ENCODE measurements at regions not wholly inside any gene's neighbourhood (a gene's known extent, or its start where the extent isn't known, plus 50 kb on each side); places are given as distances from the start of the nearest gene placed in this dataset.

DNA sequence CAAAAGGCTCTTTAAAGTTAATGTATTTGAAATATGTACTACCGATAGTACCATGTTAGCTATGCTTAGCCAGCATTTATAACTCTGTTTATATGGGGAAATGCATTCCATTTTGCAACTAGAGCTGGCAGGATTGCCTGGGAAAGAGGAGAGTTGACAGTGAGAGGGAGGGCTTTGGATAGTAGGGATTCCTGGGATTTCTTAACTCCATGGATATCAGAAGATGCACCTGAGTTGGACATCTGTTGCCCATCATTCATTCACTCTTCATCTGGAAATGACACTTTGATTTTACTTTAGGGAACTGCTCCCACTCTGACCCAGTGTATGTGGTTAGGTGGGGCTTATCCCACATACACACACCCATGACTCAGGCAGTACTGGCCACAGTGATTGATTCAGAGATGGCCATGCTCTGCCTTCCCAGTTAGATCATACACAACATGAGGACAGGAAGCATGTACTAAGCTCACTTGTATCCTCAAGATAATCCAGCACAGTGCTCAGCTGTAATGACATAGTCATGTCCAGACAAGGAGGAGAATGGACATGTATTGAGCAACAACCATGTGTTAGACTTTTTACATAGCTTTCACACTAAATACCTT, 248.8 kb downstream of the MREG start:
- Histone ChIP-seq H3K4me3 (ENCODE audit: low read length in 2 of 2) (no peak overlapping the region), H3K4me1 (ENCODE audit: control insufficient read depth in 2 of 2, insufficient read depth in 2 of 2, low read length in 2 of 2) (no peaks in the 10 kb centered on the region), H3K27me3 (ENCODE audit: control insufficient read depth in 2 of 2, insufficient read depth in 1 of 2, low read length in 1 of 2) (no peaks in the 10 kb centered on the region), H3K36me3 (ENCODE audit: control insufficient read depth in 2 of 2, insufficient read depth in 2 of 2, low read length in 1 of 2) (no peaks in the 10 kb centered on the region), H3K9me3 (ENCODE audit: control insufficient read depth in 2 of 2, insufficient read depth in 1 of 2, low read length in 1 of 2) (no peaks in the 10 kb centered on the region), H3K27ac (ENCODE audit: low read depth in 1 of 2, low read length in 1 of 2) (no peak overlapping the region)
- DNase-seq (ENCODE audit: low read depth in 6 of 9, low spot score in 9 of 9): no peak
- WGBS: 95% methylated on average over 1 of the region's 1 CpG

DNA sequence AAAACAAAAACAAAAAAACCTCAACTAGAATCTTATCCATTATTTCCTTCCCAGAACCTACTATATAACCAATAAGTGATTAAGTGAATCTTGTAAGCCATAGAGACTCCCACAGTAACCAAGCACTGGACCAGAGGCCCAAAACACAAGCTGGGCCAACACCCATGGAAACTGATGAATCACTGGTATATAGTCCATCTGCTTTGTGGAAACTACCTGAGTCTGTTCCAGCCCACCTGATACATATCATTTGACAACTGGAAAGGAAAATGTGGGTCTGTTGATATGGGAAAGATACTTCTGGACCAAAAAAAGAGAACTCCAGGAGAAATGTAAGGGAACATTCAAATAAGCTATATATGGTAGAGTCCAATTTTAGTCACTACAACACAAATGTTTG, 252.8 kb downstream of the MREG start:
- Histone ChIP-seq H3K4me3 (ENCODE audit: low read length in 2 of 2) (no peak overlapping the region), H3K4me1 (ENCODE audit: control insufficient read depth in 2 of 2, insufficient read depth in 2 of 2, low read length in 2 of 2) (no peaks in the 10 kb centered on the region), H3K9me3 (ENCODE audit: control insufficient read depth in 2 of 2, insufficient read depth in 1 of 2, low read length in 1 of 2) (no peaks in the 10 kb centered on the region), H3K27me3 (ENCODE audit: control insufficient read depth in 2 of 2, insufficient read depth in 1 of 2, low read length in 1 of 2) (no peaks in the 10 kb centered on the region), H3K36me3 (ENCODE audit: control insufficient read depth in 2 of 2, insufficient read depth in 2 of 2, low read length in 1 of 2) (no peaks in the 10 kb centered on the region), H3K27ac (ENCODE audit: low read depth in 1 of 2, low read length in 1 of 2) (no peak overlapping the region)
- DNase-seq (ENCODE audit: low read depth in 6 of 9, low spot score in 9 of 9): peak in 1 of 9 donors; percentile 24

DNA sequence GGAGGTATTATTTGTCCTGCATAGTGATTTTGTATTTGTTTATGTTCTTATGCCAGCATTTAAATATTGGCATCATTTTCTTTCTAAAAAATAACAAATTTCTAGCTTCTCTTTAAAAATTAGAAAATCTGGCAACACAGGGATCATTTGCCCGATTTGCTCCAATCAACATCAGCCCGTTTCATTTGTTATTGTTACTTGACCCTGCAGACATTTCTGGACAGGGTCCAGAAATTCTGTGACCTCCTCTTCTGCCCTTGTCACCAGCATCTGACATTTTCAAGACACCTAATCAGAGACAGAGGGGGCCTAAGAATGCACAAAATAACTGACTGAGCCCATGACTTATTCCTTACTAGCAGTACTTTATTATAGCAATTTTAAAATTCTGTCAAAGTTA, 253.3 kb downstream of the MREG start:
- Histone ChIP-seq H3K27ac (ENCODE audit: low read depth in 1 of 2, low read length in 1 of 2) (no peak overlapping the region), H3K4me1 (ENCODE audit: control insufficient read depth in 2 of 2, insufficient read depth in 2 of 2, low read length in 2 of 2) (no peaks in the 10 kb centered on the region), H3K4me3 (ENCODE audit: low read length in 2 of 2) (no peak overlapping the region), H3K27me3 (ENCODE audit: control insufficient read depth in 2 of 2, insufficient read depth in 1 of 2, low read length in 1 of 2) (no peaks in the 10 kb centered on the region), H3K36me3 (ENCODE audit: control insufficient read depth in 2 of 2, insufficient read depth in 2 of 2, low read length in 1 of 2) (no peaks in the 10 kb centered on the region), H3K9me3 (ENCODE audit: control insufficient read depth in 2 of 2, insufficient read depth in 1 of 2, low read length in 1 of 2) (no peaks in the 10 kb centered on the region)
- DNase-seq (ENCODE audit: low read depth in 6 of 9, low spot score in 9 of 9): no peak
- WGBS: 92% methylated on average over 2 of the region's 2 CpGs

DNA sequence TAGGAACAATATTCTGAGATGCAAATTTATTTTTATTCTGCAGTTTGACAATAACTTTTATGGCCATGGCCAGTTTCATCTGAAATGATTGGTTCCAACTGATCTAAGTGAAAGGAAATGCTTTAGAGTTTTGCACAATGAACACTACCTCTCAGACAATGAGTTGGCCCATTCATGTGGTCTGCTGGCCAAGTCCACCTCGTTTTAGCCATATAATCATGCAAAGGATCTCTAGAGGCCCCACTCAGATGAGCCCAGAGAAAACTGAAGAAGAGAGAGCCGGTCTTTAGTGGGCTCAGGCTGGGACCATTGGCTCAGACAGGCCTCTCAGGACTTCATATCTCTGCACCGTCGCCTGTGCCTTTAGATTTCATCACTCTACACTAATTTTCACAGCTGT, 254.7 kb downstream of the MREG start:
- no peak for DNase-seq (ENCODE audit: low read depth in 6 of 9, low spot score in 9 of 9)
- 89% methylated on average over 4 of the region's 4 CpGs for whole genome bisulfite sequencing
- no peaks in the 10 kb centered on the region for H3K36me3 ChIP-seq (ENCODE audit: control insufficient read depth in 2 of 2, insufficient read depth in 2 of 2, low read length in 1 of 2)

DNA sequence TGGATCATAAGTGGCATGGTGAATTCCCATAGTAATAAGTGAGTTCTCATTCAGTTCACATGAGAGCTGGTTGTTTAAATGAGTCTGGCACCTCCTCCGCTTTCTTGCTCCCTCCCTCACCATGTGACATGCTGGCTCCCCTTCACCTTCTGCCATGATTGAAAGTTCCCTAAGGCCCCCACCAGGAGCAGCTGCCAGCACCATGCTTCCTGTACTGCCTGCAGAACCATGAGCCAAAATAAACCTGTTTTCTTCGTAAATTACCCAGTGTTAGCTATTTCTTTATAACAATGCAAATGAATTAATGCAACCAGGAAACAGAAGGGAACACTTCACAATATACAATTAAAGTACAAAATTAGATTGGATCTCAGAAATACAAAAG, 257.0 kb downstream of the MREG start:
- H3K36me3 ChIP-seq (ENCODE audit: control insufficient read depth in 2 of 2, insufficient read depth in 2 of 2, low read length in 1 of 2): no peaks in the 10 kb centered on the region
- no peak overlapping the region for H3K27ac ChIP-seq (ENCODE audit: low read depth in 1 of 2, low read length in 1 of 2)
- peaks cover 0 to 7% of the 10 kb centered on the region in 2 donors for H3K27me3 ChIP-seq (ENCODE audit: control insufficient read depth in 2 of 2, insufficient read depth in 1 of 2, low read length in 1 of 2)
- WGBS: 94% methylated on average over 2 of the region's 2 CpGs
- H3K9me3 ChIP-seq (ENCODE audit: control insufficient read depth in 2 of 2, insufficient read depth in 1 of 2, low read length in 1 of 2): no peaks in the 10 kb centered on the region
- DNase-seq (ENCODE audit: low read depth in 6 of 9, low spot score in 9 of 9): no peak
- no peaks in the 10 kb centered on the region for H3K4me1 ChIP-seq (ENCODE audit: control insufficient read depth in 2 of 2, insufficient read depth in 2 of 2, low read length in 2 of 2)
- no peak overlapping the region for H3K4me3 ChIP-seq (ENCODE audit: low read length in 2 of 2)

More for the DNA sequence above, 254.7 kb downstream of the MREG start:
- Histone ChIP-seq H3K27ac (ENCODE audit: low read depth in 1 of 2, low read length in 1 of 2) (no peak overlapping the region), H3K9me3 (ENCODE audit: control insufficient read depth in 2 of 2, insufficient read depth in 1 of 2, low read length in 1 of 2) (no peaks in the 10 kb centered on the region), H3K27me3 (ENCODE audit: control insufficient read depth in 2 of 2, insufficient read depth in 1 of 2, low read length in 1 of 2) (no peaks in the 10 kb centered on the region), H3K4me3 (ENCODE audit: low read length in 2 of 2) (no peak overlapping the region), H3K4me1 (ENCODE audit: control insufficient read depth in 2 of 2, insufficient read depth in 2 of 2, low read length in 2 of 2) (no peaks in the 10 kb centered on the region)

DNA sequence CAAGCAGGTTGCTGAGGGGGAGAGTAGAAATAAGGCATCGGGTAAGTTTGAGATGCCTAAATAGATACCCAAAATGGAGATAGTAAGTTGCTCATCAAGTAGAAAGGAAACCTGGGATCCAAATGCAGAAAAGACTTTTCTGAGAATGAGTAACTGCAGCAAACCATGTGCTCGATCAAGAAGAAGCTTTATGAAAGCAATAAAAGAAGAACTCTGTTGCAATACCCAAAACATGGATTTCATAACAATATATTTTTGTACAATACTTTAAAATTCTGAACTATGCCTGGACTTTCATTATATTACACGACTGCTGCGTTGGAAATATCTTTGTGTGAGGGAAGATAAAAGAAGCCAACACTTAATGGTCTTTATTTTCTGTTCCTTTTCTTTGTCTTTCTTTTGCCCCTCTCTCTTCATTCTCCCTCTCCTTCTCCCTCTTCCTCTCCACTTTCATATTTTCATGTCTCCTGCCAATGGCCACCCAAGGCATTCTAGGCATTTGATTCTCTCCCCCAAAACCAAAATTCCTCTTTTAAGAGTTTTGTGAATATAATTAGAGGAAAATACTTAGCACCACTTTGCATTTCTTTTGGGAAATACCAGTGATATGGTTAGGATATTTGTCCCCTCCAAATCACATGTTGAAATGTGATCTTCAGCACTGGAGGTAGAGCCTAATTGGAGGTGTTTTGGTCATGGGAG, 257.6 kb downstream of the MREG start:
- Histone ChIP-seq H3K9me3 (ENCODE audit: control insufficient read depth in 2 of 2, insufficient read depth in 1 of 2, low read length in 1 of 2) (no peaks in the 10 kb centered on the region), H3K4me1 (ENCODE audit: control insufficient read depth in 2 of 2, insufficient read depth in 2 of 2, low read length in 2 of 2) (peaks cover 0 to 4% of the 10 kb centered on the region in 2 donors), H3K36me3 (ENCODE audit: control insufficient read depth in 2 of 2, insufficient read depth in 2 of 2, low read length in 1 of 2) (no peaks in the 10 kb centered on the region), H3K27ac (ENCODE audit: low read depth in 1 of 2, low read length in 1 of 2) (no peak overlapping the region), H3K4me3 (ENCODE audit: low read length in 2 of 2) (no peak overlapping the region), H3K27me3 (ENCODE audit: control insufficient read depth in 2 of 2, insufficient read depth in 1 of 2, low read length in 1 of 2) (peaks cover 0 to 7% of the 10 kb centered on the region in 2 donors)
- 95% methylated on average over 4 of the region's 4 CpGs for WGBS
- DNase-seq (ENCODE audit: low read depth in 6 of 9, low spot score in 9 of 9): no peak

DNA sequence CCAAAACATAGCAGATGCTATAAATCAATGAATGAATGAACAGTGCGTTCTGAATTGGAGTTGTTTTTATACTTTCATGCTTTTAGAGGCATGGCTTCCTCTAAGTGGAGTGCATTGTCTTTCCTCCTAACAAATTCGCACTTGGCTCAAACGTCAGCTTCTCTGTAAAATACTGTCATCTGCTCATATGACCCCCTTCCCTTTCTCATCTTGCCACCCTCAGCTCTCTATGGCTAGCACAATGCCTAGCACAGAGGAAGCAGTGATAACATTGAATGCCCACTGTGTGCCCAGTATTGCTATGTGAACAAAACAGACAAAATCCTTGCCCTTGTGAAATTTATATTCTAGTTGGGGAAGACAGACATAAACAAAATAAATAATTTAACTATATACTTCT, 258.8 kb downstream of the MREG start:
- H3K36me3 ChIP-seq (ENCODE audit: control insufficient read depth in 2 of 2, insufficient read depth in 2 of 2, low read length in 1 of 2): no peaks in the 10 kb centered on the region
- H3K4me1 ChIP-seq (ENCODE audit: control insufficient read depth in 2 of 2, insufficient read depth in 2 of 2, low read length in 2 of 2): peaks cover 0 to 11% of the 10 kb centered on the region in 2 donors
- no peaks in the 10 kb centered on the region for H3K9me3 ChIP-seq (ENCODE audit: control insufficient read depth in 2 of 2, insufficient read depth in 1 of 2, low read length in 1 of 2)
- H3K27ac ChIP-seq (ENCODE audit: low read depth in 1 of 2, low read length in 1 of 2): no peak overlapping the region
- no peak overlapping the region for H3K4me3 ChIP-seq (ENCODE audit: low read length in 2 of 2)
- H3K27me3 ChIP-seq (ENCODE audit: control insufficient read depth in 2 of 2, insufficient read depth in 1 of 2, low read length in 1 of 2): peaks cover 0 to 11% of the 10 kb centered on the region in 2 donors
- no peak for DNase-seq (ENCODE audit: low read depth in 6 of 9, low spot score in 9 of 9)
- WGBS: 80% methylated on average over 3 of the region's 3 CpGs

DNA sequence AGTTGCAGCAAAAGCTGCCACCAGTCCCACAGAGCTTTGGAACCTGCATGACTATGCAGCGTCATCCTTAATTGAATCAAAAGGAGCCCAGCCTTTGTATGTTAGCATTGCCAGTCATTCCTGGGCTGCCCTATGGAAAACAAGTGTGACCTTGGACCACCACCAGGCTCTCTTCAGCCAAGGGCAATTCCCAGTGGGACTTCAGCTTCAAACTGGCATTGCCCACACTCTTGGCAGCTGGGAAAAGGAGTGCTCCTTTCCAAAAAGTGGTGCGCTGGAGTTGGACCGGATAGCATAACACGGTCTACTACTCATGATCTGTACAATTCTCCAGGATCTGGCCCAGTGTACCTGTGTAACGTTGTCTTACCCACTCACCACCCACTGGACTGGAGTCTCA, 259.5 kb downstream of the MREG start:
- no peak overlapping the region for H3K4me3 ChIP-seq (ENCODE audit: low read length in 2 of 2)
- no peaks in the 10 kb centered on the region for H3K9me3 ChIP-seq (ENCODE audit: control insufficient read depth in 2 of 2, insufficient read depth in 1 of 2, low read length in 1 of 2)
- 76% methylated on average over 5 of the region's 5 CpGs for WGBS
- H3K4me1 ChIP-seq (ENCODE audit: control insufficient read depth in 2 of 2, insufficient read depth in 2 of 2, low read length in 2 of 2): peaks cover 0 to 11% of the 10 kb centered on the region in 2 donors
- no peak overlapping the region for H3K27ac ChIP-seq (ENCODE audit: low read depth in 1 of 2, low read length in 1 of 2)
- DNase-seq (ENCODE audit: low read depth in 6 of 9, low spot score in 9 of 9): no peak
- H3K27me3 ChIP-seq (ENCODE audit: control insufficient read depth in 2 of 2, insufficient read depth in 1 of 2, low read length in 1 of 2): peaks cover 0 to 17% of the 10 kb centered on the region in 2 donors
- no peaks in the 10 kb centered on the region for H3K36me3 ChIP-seq (ENCODE audit: control insufficient read depth in 2 of 2, insufficient read depth in 2 of 2, low read length in 1 of 2)

DNA sequence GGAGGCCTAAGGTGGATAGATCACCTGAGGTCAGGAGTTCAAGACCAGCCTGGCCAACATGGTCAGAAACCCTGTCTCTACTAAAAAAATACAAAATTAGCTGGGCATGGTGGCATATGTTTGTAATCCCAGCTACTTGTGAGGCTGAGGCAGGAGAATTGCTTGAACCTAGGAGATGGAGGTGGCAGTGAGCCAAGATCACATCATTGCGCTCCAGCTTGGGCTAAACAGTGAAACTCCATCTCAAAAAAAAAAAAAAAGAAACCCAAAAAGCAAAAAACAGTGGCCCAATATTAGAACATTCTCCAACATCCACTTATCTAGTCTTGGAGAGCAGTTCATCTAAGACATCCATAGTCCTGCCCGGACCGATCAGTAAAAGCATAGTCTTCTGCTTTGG, 260.4 kb downstream of the MREG start:
- no peak overlapping the region for H3K4me3 ChIP-seq (ENCODE audit: low read length in 2 of 2)
- 98% methylated on average over 3 of the region's 3 CpGs for WGBS
- H3K36me3 ChIP-seq (ENCODE audit: control insufficient read depth in 2 of 2, insufficient read depth in 2 of 2, low read length in 1 of 2): no peaks in the 10 kb centered on the region
- H3K27ac ChIP-seq (ENCODE audit: low read depth in 1 of 2, low read length in 1 of 2): no peak overlapping the region
- peaks cover 0 to 20% of the 10 kb centered on the region in 2 donors for H3K27me3 ChIP-seq (ENCODE audit: control insufficient read depth in 2 of 2, insufficient read depth in 1 of 2, low read length in 1 of 2)
- peaks cover 0 to 12% of the 10 kb centered on the region in 2 donors for H3K4me1 ChIP-seq (ENCODE audit: control insufficient read depth in 2 of 2, insufficient read depth in 2 of 2, low read length in 2 of 2)
- H3K9me3 ChIP-seq (ENCODE audit: control insufficient read depth in 2 of 2, insufficient read depth in 1 of 2, low read length in 1 of 2): no peaks in the 10 kb centered on the region
- no peak for DNase-seq (ENCODE audit: low read depth in 6 of 9, low spot score in 9 of 9)

All from thymus (tissue), 11 donors.